ENCODE measurements at regions not wholly inside any gene's neighbourhood (a gene's known extent, or its start where the extent isn't known, plus 50 kb on each side); places are given as distances from the start of the nearest gene placed in this dataset.

DNA sequence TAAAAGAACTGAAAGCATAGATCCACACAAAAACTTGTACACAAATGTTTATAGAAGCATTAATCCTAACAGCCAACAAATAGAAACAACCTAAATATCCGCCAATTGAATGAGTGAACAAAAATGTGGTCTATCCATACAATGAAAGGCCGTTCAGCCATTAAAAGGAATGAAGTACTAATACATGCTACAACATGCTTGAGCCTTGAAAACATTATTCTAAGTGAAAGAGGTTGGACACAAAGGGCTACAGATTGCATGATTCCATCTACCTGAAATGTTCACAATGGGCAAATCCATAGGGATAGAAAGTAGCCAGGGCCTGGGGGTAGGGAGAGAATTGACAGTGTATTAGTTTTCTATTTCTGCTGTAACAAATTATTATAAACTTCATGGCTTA, 169.2 kb downstream of the SPCS3 start:
- TF ChIP-seq, protein P1, sequence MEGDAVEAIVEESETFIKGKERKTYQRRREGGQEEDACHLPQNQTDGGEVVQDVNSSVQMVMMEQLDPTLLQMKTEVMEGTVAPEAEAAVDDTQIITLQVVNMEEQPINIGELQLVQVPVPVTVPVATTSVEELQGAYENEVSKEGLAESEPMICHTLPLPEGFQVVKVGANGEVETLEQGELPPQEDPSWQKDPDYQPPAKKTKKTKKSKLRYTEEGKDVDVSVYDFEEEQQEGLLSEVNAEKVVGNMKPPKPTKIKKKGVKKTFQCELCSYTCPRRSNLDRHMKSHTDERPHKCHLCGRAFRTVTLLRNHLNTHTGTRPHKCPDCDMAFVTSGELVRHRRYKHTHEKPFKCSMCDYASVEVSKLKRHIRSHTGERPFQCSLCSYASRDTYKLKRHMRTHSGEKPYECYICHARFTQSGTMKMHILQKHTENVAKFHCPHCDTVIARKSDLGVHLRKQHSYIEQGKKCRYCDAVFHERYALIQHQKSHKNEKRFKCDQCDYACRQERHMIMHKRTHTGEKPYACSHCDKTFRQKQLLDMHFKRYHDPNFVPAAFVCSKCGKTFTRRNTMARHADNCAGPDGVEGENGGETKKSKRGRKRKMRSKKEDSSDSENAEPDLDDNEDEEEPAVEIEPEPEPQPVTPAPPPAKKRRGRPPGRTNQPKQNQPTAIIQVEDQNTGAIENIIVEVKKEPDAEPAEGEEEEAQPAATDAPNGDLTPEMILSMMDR (IDR thresholded peaks at IDR 0.05; ENCODE audit: extremely low read depth, insufficient read depth, missing control alignments): no peak
- no peak for DNase-seq (ENCODE audit: low spot score)
- in situ Hi-C loops (cut with MboI; ENCODE audit: low pct_unique_long_range_greater_than_20kb, low sequenced_read_pairs, unreplicated experiment): no loop called here

DNA sequence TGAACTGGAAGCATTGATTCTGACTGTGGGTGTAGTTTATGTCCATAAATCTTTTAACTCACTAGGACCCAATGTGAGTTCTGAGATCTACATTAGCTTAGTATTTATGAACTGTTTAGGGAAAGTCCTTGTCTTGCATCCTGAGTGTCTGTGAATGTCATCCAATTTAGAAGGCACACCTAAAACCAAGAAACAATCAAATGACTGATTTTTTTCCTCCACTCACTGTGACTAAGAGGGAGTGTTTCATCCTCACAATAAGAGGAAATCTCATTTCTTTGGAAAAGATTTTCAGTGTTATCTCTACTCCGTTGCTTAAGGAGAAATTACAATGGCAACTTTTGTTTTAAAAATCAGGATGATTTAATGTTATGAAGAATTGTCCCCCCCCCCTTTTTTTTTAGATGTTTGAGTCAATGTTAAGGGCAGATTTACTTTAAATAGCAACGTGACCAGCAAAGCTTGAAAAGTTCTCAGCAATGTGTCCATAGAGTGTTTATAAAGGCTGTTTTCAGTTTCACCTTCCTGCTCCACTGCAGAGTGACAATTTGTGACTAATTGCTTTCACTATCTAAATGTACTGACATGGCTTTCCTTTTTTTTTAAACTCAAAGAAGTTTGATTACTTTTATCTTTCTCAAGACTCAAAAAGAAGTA, 173.0 kb downstream of the SPCS3 start:
- peak; percentile 35 for DNase-seq (ENCODE audit: low spot score)
- in situ Hi-C loops (cut with MboI; ENCODE audit: low pct_unique_long_range_greater_than_20kb, low sequenced_read_pairs, unreplicated experiment): no loop called here
- TF ChIP-seq, protein P1 (IDR thresholded peaks at IDR 0.05; ENCODE audit: extremely low read depth, insufficient read depth, missing control alignments): no peak

DNA sequence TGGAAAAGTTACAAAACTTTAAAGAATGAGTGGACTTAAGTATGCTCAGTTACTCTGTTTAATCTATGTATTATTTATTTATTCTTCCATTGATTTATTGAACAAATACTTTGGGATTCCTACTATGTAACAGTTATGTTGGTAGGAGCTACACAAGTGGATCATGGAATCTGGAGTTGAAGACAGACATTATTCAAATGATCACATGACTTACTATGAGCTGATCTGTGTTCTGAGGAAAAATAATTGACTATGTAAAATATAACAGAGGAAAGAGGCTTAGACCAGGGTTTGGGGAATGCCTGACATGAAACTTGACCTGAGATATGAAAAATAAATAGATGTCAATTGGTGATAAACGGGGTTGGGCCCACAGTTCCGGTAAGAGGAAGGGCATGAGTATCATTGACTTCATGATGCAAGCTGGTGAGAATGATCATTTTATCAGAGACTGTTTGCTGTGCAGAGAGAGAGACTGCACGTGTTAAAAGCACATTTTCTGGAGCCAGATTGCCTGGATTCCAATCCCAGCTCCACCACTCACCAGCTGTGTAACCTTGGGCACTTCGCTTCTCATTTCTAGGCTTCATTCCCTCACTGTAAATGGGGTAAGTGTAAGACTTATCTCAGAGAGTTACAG, 179.0 kb downstream of the SPCS3 start:
- in situ Hi-C loops (cut with MboI; ENCODE audit: low pct_unique_long_range_greater_than_20kb, low sequenced_read_pairs, unreplicated experiment): no loop called here
- no peak for DNase-seq (ENCODE audit: low spot score)

GRCh38 chr4:176499518-176499917, 179.8 kb downstream of the SPCS3 start:
- no peak for DNase-seq (ENCODE audit: low spot score)
- in situ Hi-C loops (cut with MboI; ENCODE audit: low pct_unique_long_range_greater_than_20kb, low sequenced_read_pairs, unreplicated experiment): no loop called here

More for the DNA sequence above, 179.0 kb downstream of the SPCS3 start:
- TF ChIP-seq, protein P1 (IDR thresholded peaks at IDR 0.05; ENCODE audit: extremely low read depth, insufficient read depth, missing control alignments): no peak

DNA sequence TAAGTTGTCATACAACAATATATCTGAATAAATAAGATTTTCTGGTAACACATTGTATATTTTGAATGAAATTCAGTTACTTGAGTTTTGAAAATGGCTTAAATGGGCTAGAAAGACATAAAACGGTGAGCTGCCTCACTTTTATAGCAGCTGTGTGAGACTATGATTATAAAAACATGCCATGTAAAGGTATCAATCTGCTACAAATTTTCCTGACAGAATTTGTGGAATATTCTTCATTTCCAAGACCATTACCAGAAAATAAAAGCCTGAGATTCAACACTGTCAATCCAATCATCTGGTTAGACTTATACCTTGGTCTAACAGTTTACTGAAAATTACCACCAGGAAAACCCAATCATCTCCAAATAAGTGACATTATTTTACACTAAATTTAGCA, 181.1 kb downstream of the SPCS3 start:
- in situ Hi-C loops (cut with MboI; ENCODE audit: low pct_unique_long_range_greater_than_20kb, low sequenced_read_pairs, unreplicated experiment): no loop called here
- TF ChIP-seq, protein P1 (IDR thresholded peaks at IDR 0.05; ENCODE audit: extremely low read depth, insufficient read depth, missing control alignments): no peak
- DNase-seq (ENCODE audit: low spot score): no peak

More at GRCh38 chr4:176499518-176499917, 179.8 kb downstream of the SPCS3 start:
- TF ChIP-seq, protein P1 (IDR thresholded peaks at IDR 0.05; ENCODE audit: extremely low read depth, insufficient read depth, missing control alignments): no peak

GRCh38 chr4:176504118-176504517, 184.4 kb downstream of the SPCS3 start:
- TF ChIP-seq, protein P1 (IDR thresholded peaks at IDR 0.05; ENCODE audit: extremely low read depth, insufficient read depth, missing control alignments): no peak
- DNase-seq (ENCODE audit: low spot score): no peak
- in situ Hi-C loops (cut with MboI; ENCODE audit: low pct_unique_long_range_greater_than_20kb, low sequenced_read_pairs, unreplicated experiment): no loop called here

Measured in GM13977 (cell line).